PFSK-1 (cell line): ENCODE measurements at regions not wholly inside any gene's neighbourhood (a gene's known extent, or its start where the extent isn't known, plus 50 kb on each side); places are given as distances from the start of the nearest gene placed in this dataset.

Experiments
- FOXP2 ChIP-seq: optimal IDR thresholded peaks from 2 replicates; pipeline ENCODE3; 2011; ENCODE audit warnings: borderline replicate concordance, control low read depth, inconsistent platforms; ENCODE audit not compliant: insufficient read depth; ENCODE audit errors: extremely low read length, extremely low read depth
- POLR2AphosphoS5 ChIP-seq: IDR thresholded peaks from 2 replicates; pipeline ENCODE4 v1.6.1; 2012; ENCODE audit warnings: low read depth, mild to moderate bottlenecking, control low read depth, low read length, moderate library complexity
- SIN3A ChIP-seq: IDR thresholded peaks from 2 replicates; pipeline ENCODE4 v1.6.1; 2012; ENCODE audit warnings: mild to moderate bottlenecking, low read length, moderate library complexity, borderline replicate concordance; ENCODE audit not compliant: insufficient read depth
- TAF1 ChIP-seq: IDR thresholded peaks from 2 replicates; pipeline ENCODE4 v1.6.1; 2012; ENCODE audit warnings: low read length, control low read depth, borderline replicate concordance; ENCODE audit not compliant: insufficient read depth
- TF ChIP-seq, protein P1 (sequence below), 2 experiments: IDR thresholded peaks; 2 replicates each; pipeline versions ENCODE4 v1.6.1 to v1.8.0; 2011 to 2012; ENCODE audit warnings: low read depth in 2 of 2, low read length in 2 of 2, control low read depth in 1 of 2, inconsistent platforms in 1 of 2, mild to moderate bottlenecking in 1 of 2, moderate library complexity in 1 of 2; ENCODE audit not compliant: insufficient read depth in 1 of 2

DNA sequence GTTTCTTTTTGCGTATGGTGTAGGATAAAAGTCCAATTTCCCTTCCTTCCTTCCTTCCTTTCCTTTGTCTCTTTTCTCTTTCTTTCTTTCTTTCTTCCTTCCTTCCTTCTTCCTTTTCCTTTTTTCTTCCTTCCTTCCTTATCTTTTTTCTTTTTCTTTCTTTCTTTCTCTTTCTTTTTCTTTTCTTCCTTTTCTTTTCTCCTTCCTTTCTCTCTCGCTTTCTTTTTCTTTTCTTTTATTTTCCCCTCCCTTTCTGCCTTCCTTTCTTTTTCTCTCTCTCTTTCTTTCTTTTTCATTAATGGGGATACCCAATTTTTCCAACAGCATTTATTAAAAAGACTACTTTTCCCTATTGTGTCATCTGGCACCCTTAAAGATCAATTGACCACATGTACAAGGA lies 1359.7 kb downstream of the FAM181B start:
- TF ChIP-seq SIN3A: no peak
- no peak for TF ChIP-seq FOXP2
- TF ChIP-seq TAF1: no peak
- TF ChIP-seq POLR2AphosphoS5: no peak

DNA sequence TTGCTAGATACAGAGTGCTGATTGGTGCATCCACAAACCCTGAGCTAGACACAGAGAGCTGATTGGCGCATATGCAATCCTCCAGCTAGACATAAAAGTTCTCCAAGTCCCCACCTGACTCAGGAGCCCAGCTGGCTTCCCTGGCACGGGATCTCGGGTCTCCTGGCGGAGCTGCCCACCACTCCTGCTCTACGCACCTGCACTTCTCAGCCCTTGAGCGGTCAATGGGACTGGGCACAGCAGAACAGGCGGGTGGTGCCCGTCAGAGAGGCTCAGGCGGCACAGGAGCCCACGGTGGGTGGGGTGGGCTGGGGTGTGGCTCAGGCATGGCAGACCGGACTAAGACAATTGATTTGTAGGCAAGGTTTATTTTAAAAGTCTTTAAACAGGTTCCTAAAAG lies 1365.5 kb downstream of the FAM181B start:
- TF ChIP-seq TAF1 (no peak), FOXP2 (no peak), SIN3A (no peak), POLR2AphosphoS5 (no peak)
- TF ChIP-seq, protein P1, sequence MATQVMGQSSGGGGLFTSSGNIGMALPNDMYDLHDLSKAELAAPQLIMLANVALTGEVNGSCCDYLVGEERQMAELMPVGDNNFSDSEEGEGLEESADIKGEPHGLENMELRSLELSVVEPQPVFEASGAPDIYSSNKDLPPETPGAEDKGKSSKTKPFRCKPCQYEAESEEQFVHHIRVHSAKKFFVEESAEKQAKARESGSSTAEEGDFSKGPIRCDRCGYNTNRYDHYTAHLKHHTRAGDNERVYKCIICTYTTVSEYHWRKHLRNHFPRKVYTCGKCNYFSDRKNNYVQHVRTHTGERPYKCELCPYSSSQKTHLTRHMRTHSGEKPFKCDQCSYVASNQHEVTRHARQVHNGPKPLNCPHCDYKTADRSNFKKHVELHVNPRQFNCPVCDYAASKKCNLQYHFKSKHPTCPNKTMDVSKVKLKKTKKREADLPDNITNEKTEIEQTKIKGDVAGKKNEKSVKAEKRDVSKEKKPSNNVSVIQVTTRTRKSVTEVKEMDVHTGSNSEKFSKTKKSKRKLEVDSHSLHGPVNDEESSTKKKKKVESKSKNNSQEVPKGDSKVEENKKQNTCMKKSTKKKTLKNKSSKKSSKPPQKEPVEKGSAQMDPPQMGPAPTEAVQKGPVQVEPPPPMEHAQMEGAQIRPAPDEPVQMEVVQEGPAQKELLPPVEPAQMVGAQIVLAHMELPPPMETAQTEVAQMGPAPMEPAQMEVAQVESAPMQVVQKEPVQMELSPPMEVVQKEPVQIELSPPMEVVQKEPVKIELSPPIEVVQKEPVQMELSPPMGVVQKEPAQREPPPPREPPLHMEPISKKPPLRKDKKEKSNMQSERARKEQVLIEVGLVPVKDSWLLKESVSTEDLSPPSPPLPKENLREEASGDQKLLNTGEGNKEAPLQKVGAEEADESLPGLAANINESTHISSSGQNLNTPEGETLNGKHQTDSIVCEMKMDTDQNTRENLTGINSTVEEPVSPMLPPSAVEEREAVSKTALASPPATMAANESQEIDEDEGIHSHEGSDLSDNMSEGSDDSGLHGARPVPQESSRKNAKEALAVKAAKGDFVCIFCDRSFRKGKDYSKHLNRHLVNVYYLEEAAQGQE (IDR thresholded peaks at IDR 0.05; ENCODE audit: insufficient read depth in 1 of 2, low read depth in 2 of 2, low read length in 2 of 2): no peak

DNA sequence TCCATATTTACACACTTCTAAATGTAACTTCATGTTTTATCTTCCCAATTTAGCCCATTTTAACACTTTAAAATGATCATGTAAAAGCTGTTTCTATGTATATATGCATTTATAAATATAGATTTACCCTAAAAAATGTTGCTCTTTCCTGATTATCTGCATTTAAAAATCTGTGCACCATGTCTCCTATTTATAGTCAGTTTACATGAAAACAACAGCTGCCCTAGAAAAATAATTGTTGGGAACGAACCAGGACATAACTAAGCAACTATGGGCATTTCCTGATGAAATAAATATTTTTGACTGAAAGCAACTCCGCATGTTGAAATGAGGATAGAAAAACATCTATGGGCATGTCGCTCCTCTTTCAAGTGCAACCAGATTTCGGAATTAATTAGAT lies 1368.2 kb downstream of the FAM181B start:
- TF ChIP-seq, protein P1 (IDR thresholded peaks at IDR 0.05; ENCODE audit: insufficient read depth in 1 of 2, low read depth in 2 of 2, low read length in 2 of 2): no peak
- no peak for TF ChIP-seq FOXP2
- TF ChIP-seq POLR2AphosphoS5: no peak
- TF ChIP-seq TAF1: no peak
- no peak for TF ChIP-seq SIN3A

DNA sequence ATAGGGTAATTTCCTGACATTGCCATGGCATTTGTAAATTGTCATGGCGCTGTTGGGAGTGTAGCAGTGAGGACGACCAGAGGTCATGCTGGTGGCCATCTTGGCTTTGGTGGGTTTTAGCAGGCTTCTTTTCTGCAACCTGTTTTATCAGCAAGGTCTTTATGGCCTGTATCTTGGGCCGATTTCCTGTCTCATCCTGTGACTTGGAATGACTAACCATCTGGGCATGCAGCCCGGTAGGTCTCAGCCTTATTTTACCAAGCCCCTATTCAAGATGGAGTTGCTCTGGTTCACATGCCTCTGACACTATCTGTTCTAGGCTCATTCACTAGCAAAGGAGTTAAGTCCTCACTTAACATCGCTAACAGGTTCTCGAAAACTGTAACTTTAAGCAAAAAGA lies 1374.2 kb downstream of the FAM181B start:
- TF ChIP-seq SIN3A (no peak), POLR2AphosphoS5 (no peak)
- TF ChIP-seq, protein P1 (IDR thresholded peaks at IDR 0.05; ENCODE audit: insufficient read depth in 1 of 2, low read depth in 2 of 2, low read length in 2 of 2): no peak

DNA sequence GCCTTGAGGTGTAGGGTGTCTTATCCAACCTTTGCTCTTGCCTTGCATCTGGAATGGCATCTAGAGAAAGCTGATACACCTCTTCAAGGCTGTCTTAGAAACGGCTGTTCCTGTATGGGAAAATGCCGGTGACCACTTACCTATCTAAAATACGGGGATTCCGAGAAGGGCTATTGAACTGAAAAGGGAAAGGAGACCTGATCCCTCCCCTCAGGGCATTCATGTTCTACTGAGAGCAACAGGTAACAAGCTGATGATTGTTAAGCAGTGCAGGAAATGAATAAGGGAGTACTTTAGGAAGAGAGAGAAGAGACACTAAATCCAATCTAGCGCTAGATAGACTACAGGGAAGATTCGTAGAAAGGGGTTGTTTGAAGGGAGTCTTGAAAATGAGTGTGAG lies 1388.1 kb downstream of the FAM181B start:
- no peak for TF ChIP-seq POLR2AphosphoS5
- no peak for TF ChIP-seq FOXP2
- no peak for TF ChIP-seq TAF1
- TF ChIP-seq, protein P1 (IDR thresholded peaks at IDR 0.05; ENCODE audit: insufficient read depth in 1 of 2, low read depth in 2 of 2, low read length in 2 of 2): no peak
- TF ChIP-seq SIN3A: no peak

DNA sequence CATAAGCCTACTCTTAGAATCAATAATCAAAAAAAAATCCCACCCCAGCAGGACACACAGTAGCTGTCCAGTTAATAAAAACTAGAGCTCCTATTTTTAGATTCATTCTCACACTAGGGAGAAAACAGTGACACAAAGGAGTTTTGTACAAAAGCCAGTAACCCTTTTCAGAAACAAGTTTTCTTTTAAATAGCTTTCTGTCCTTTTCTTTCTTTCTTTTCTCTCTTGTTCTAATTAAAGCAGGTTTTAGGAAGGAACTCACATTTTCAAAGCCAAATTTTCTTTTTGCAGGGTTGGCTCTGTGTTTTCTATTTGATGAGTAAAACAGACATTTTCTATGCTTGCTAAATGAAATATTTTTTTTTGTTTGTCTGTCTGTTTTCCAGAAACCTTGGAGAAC lies 1390.7 kb downstream of the FAM181B start:
- no peak for TF ChIP-seq POLR2AphosphoS5
- TF ChIP-seq FOXP2: no peak
- TF ChIP-seq, protein P1 (IDR thresholded peaks at IDR 0.05; ENCODE audit: insufficient read depth in 1 of 2, low read depth in 2 of 2, low read length in 2 of 2): no peak
- TF ChIP-seq TAF1: no peak
- TF ChIP-seq SIN3A: no peak
